Natural killer cell (primary cell): ENCODE measurements at regions not wholly inside any gene's neighbourhood (a gene's known extent, or its start where the extent isn't known, plus 50 kb on each side); places are given as distances from the start of the nearest gene placed in this dataset.

ENCODE experiments used
- ATAC-seq, 3 donors: fragments of 150-1000 bp in 2 of 3; fragments of 200-7000 bp in 1 of 3; cut with Tn5 transposase; 1 replicate in 1 of 3; 2 replicates in 2 of 3; pipeline ENCODE4 v1.10.0; 2021; ENCODE audit warnings: mild to moderate bottlenecking in 2 of 3, moderate library complexity in 2 of 3
- DNase-seq, 2 donors: peaks; one replicate each; pipeline versions ENCODE4 v3.0.0 to v3.0.0-alpha.2; 2013 to 2021; ENCODE audit warnings: mixed read lengths in 1 of 2
- H3K27ac ChIP-seq: one replicate; pipeline ENCODE4 v1.5.1; 2013; ENCODE audit warnings: mild to moderate bottlenecking, low read length
- H3K27me3 ChIP-seq: one replicate; pipeline ENCODE4 v1.6.1; 2013; ENCODE audit warnings: low read length; ENCODE audit not compliant: control insufficient read depth, insufficient read depth
- H3K36me3 ChIP-seq: one replicate; pipeline ENCODE4 v1.6.1; 2013; ENCODE audit warnings: low read length; ENCODE audit not compliant: control insufficient read depth, insufficient read depth
- H3K4me1 ChIP-seq: one replicate; pipeline ENCODE4 v1.6.1; 2013; ENCODE audit warnings: low read length; ENCODE audit not compliant: control insufficient read depth, insufficient read depth
- H3K4me3 ChIP-seq: one replicate; pipeline ENCODE4 v1.5.1; 2013; ENCODE audit warnings: low read length
- H3K9me3 ChIP-seq: one replicate; pipeline ENCODE4 v1.6.1; 2013; ENCODE audit warnings: low read length; ENCODE audit not compliant: control insufficient read depth, insufficient read depth
- H3K27ac Mint-ChIP-seq, 2 donors: one replicate each; pipeline ENCODE4 v1.8.0; 2022; ENCODE audit warnings: mild to moderate bottlenecking in 2 of 2, mixed read lengths in 2 of 2, moderate library complexity in 1 of 2
- H3K27me3 Mint-ChIP-seq, 2 donors: one replicate each; pipeline ENCODE4 v1.8.0; 2022; ENCODE audit warnings: low read depth in 2 of 2, mixed read lengths in 2 of 2
- H3K36me3 Mint-ChIP-seq: one replicate; pipeline ENCODE4 v1.8.0; 2022; ENCODE audit warnings: mixed read lengths
- H3K4me1 Mint-ChIP-seq, 2 donors: one replicate each; pipeline ENCODE4 v1.8.0; 2022; ENCODE audit warnings: mixed read lengths in 2 of 2
- H3K4me3 Mint-ChIP-seq: one replicate; pipeline ENCODE4 v1.8.0; 2022; ENCODE audit warnings: mild to moderate bottlenecking, moderate library complexity, mixed read lengths
- H3K9me3 Mint-ChIP-seq, 2 donors: one replicate each; pipeline ENCODE4 v1.8.0; 2022; ENCODE audit warnings: mixed read lengths in 2 of 2
- CTCF ChIP-seq: fragments of 200-600 bp; IDR thresholded peaks from one replicate; pipeline ENCODE4 v1.8.0; 2022; ENCODE audit warnings: antibody characterized with exemption
- WGBS: methylation state at CpG from one replicate; pipeline ENCODE4 v1.1.7; 2013; ENCODE audit warnings: missing lambda C conversion rate; ENCODE audit not compliant: insufficient coverage; 5-methylcytosine and 5-hydroxymethylcytosine counted together
- intact Hi-C: fragments of 100-400 bp; cut with micrococcal nuclease; formaldehyde crosslinking; loops from one replicate; pipeline ENCODE4 v1.14.2; 2022

- H3K4me1 Mint-ChIP-seq: no peaks in the 10 kb centered on the region
- H3K9me3 Mint-ChIP-seq: peaks cover 13 to 14% of the 10 kb centered on the region in 2 donors
These were observed 1688.0 kb downstream of the STIM2 start for GRCh38 chr4:28548594-28548993.

GRCh38 chr4:28555866-28556265, 1695.2 kb downstream of the STIM2 start:
- TF ChIP-seq CTCF: no peak
- no peaks in the 10 kb centered on the region for H3K4me1 ChIP-seq
- DNase-seq (no peak), ATAC-seq (no peak)
- H3K27me3 ChIP-seq: no peaks in the 10 kb centered on the region
- intact Hi-C loops: no loop called here
- Mint-ChIP-seq H3K36me3 (no peaks in the 10 kb centered on the region), H3K27ac (no peak overlapping the region), H3K27me3 (no peaks in the 10 kb centered on the region), H3K4me1 (no peaks in the 10 kb centered on the region), H3K4me3 (no peak overlapping the region), H3K9me3 (peaks cover 18 to 24% of the 10 kb centered on the region in 2 donors)
- 92% methylated on average over 2 of the region's 2 CpGs for WGBS
- no peak overlapping the region for H3K4me3 ChIP-seq
- no peaks in the 10 kb centered on the region for H3K36me3 ChIP-seq
- no peak overlapping the region for H3K27ac ChIP-seq
- peaks cover 3% of the 10 kb centered on the region for H3K9me3 ChIP-seq

More at GRCh38 chr4:28548594-28548993, 1688.0 kb downstream of the STIM2 start:
- DNase-seq (no peak), ATAC-seq (no peak)
- Histone ChIP-seq H3K4me3 (no peak overlapping the region), H3K27me3 (no peaks in the 10 kb centered on the region), H3K27ac (no peak overlapping the region), H3K4me1 (no peaks in the 10 kb centered on the region), H3K36me3 (no peaks in the 10 kb centered on the region), H3K9me3 (peaks cover 3% of the 10 kb centered on the region)
- H3K27ac Mint-ChIP-seq: no peak overlapping the region
- no peaks in the 10 kb centered on the region for H3K27me3 Mint-ChIP-seq
- no peak for TF ChIP-seq CTCF
- WGBS: 43% methylated on average over 6 of the region's 6 CpGs
- no peaks in the 10 kb centered on the region for H3K36me3 Mint-ChIP-seq
- no peak overlapping the region for H3K4me3 Mint-ChIP-seq
- intact Hi-C loops: no loop called here

- no peaks in the 10 kb centered on the region for H3K27me3 Mint-ChIP-seq
- no peaks in the 10 kb centered on the region for H3K36me3 Mint-ChIP-seq
- no peak for DNase-seq
- peaks cover 18 to 22% of the 10 kb centered on the region in 2 donors for H3K9me3 Mint-ChIP-seq
- no peaks in the 10 kb centered on the region for H3K27me3 ChIP-seq
- no peaks in the 10 kb centered on the region for H3K4me1 Mint-ChIP-seq
- intact Hi-C loops: no loop called here
- no peak overlapping the region for H3K4me3 Mint-ChIP-seq
- 32% methylated on average over 2 of the region's 2 CpGs for WGBS
- no peak overlapping the region for H3K27ac Mint-ChIP-seq
- no peak overlapping the region for H3K4me3 ChIP-seq
- H3K36me3 ChIP-seq: no peaks in the 10 kb centered on the region
- no peak for ATAC-seq
- no peak for TF ChIP-seq CTCF
- H3K9me3 ChIP-seq: no peaks in the 10 kb centered on the region
- no peak overlapping the region for H3K27ac ChIP-seq
- H3K4me1 ChIP-seq: no peaks in the 10 kb centered on the region
These were observed 1697.1 kb downstream of the STIM2 start for GRCh38 chr4:28557755-28558154.

GRCh38 chr4:28558895-28559294, 1698.3 kb downstream of the STIM2 start:
- no peaks in the 10 kb centered on the region for H3K36me3 Mint-ChIP-seq
- intact Hi-C loops: no loop called here
- no peak overlapping the region for H3K4me3 Mint-ChIP-seq
- H3K9me3 Mint-ChIP-seq: peaks cover 16% of the 10 kb centered on the region in 2 donors
- Histone ChIP-seq H3K9me3 (no peaks in the 10 kb centered on the region), H3K27ac (no peak overlapping the region), H3K36me3 (no peaks in the 10 kb centered on the region), H3K27me3 (no peaks in the 10 kb centered on the region), H3K4me1 (no peaks in the 10 kb centered on the region), H3K4me3 (no peak overlapping the region)
- TF ChIP-seq CTCF: no peak
- no peaks in the 10 kb centered on the region for H3K27me3 Mint-ChIP-seq
- no peak for ATAC-seq
- WGBS: 79% methylated on average over 2 of the region's 2 CpGs
- no peak for DNase-seq
- no peak overlapping the region for H3K27ac Mint-ChIP-seq
- no peaks in the 10 kb centered on the region for H3K4me1 Mint-ChIP-seq
